Pancreas (tissue), 10 donors: ENCODE measurements at regions not wholly inside any gene's neighbourhood (a gene's known extent, or its start where the extent isn't known, plus 50 kb on each side); places are given as distances from the start of the nearest gene placed in this dataset.
A peak's percentile ranks its signal among the peaks of the same experiment; 100 is the strongest.

Experiments
- ATAC-seq, 4 donors: fragments of 200-7000 bp; cut with Tn5 transposase; one replicate each; pipeline versions ENCODE4 v1.8.0 to v1.9.1; 2020; ENCODE audit warnings: mild to moderate bottlenecking in 4 of 4, moderate library complexity in 4 of 4
- DNase-seq, 6 donors: peaks; one replicate each; pipeline ENCODE4 v3.0.0-alpha.2; 2020
- FAIRE-seq: peaks from 2 replicates; lab custom pipeline; 2012; peaks lifted over from hg19 to GRCh38; lab: Jason Lieb, UNC
- H3K27ac ChIP-seq, 4 donors: fragments of 200-600 bp; sonication (generic); 1 replicate in 3 of 4; 2 replicates in 1 of 4; pipeline versions ENCODE4 v1.5.0 to v1.8.0; 2020
- H3K27me3 ChIP-seq, 4 donors: fragments of 200-600 bp; one replicate each; pipeline ENCODE4 v1.8.0; 2021
- H3K36me3 ChIP-seq, 3 donors: fragments of 200-600 bp; sonication (generic) in 1 of 3; one replicate each; pipeline versions ENCODE4 v1.5.0 to v1.8.0; 2020 to 2021
- H3K4me1 ChIP-seq, 3 donors: fragments of 200-600 bp; one replicate each; pipeline ENCODE4 v1.8.0; 2021
- H3K4me3 ChIP-seq, 4 donors: fragments of 200-600 bp; sonication (generic) in 2 of 4; one replicate each; pipeline versions ENCODE4 v1.5.0 to v1.8.0; 2020 to 2021
- H3K9me3 ChIP-seq, 4 donors: fragments of 200-600 bp; one replicate each; pipeline ENCODE4 v1.8.0; 2021
- WGBS, 2 donors: extraction: QIAGEN DNeasy Blood & Tissue Kit; methylation state at CpG; one replicate each; pipeline ENCODE4 v1.1.7; 2013; 5-methylcytosine and 5-hydroxymethylcytosine counted together
- intact Hi-C, 3 donors: fragments of 100-400 bp; cut with DNase I; formaldehyde crosslinking; loops; one replicate each; pipeline versions ENCODE4 v1.11.1 to v1.14.2; 2022
- TF ChIP-seq, protein P1 (sequence below), 4 donors: fragments of 200-600 bp; sonication (generic) in 3 of 4; IDR thresholded peaks; one replicate each; pipeline versions ENCODE4 v1.5.0 to v1.8.0; 2021; ENCODE audit warnings: antibody characterized with exemption in 4 of 4
- donor health status: healthy with polysubstance abuse.
- donor health status: DM: no; HTN: no; CAD: no; lungs with moderate emphysema.
- donor health status: DM: no; HTN: no; CAD: no.
- donor health status: control.
- donor health status: control.
- donor health status: Bipolar disorder and iron deficiency.
- donor health status: DM: yes; HTN: yes; CAD: no.
- donor health status: DM: no; HTN: no; CAD: no.
- donor health status: DM: no; HTN: no; CAD: no.
- donor health status: DM: yes; HTN: yes; CAD: no.

GRCh38 chr5:20231040-20231439 lies 243.0 kb upstream of the CDH18 start:
- Histone ChIP-seq H3K4me3 (no peak overlapping the region), H3K36me3 (no peaks in the 10 kb centered on the region), H3K27me3 (no peaks in the 10 kb centered on the region), H3K4me1 (no peaks in the 10 kb centered on the region), H3K27ac (no peak overlapping the region), H3K9me3 (no peaks in the 10 kb centered on the region)
- no peak for DNase-seq
- no peak for ATAC-seq
- intact Hi-C loops: no loop called here
- no peak for FAIRE-seq
- 64 to 74% methylated on average over 7 of the region's 7 CpGs for WGBS, 2 donors
- TF ChIP-seq, protein P1, sequence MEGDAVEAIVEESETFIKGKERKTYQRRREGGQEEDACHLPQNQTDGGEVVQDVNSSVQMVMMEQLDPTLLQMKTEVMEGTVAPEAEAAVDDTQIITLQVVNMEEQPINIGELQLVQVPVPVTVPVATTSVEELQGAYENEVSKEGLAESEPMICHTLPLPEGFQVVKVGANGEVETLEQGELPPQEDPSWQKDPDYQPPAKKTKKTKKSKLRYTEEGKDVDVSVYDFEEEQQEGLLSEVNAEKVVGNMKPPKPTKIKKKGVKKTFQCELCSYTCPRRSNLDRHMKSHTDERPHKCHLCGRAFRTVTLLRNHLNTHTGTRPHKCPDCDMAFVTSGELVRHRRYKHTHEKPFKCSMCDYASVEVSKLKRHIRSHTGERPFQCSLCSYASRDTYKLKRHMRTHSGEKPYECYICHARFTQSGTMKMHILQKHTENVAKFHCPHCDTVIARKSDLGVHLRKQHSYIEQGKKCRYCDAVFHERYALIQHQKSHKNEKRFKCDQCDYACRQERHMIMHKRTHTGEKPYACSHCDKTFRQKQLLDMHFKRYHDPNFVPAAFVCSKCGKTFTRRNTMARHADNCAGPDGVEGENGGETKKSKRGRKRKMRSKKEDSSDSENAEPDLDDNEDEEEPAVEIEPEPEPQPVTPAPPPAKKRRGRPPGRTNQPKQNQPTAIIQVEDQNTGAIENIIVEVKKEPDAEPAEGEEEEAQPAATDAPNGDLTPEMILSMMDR (IDR thresholded peaks at IDR 0.05): no peak

GRCh38 chr5:20230010-20230409 lies 242.0 kb upstream of the CDH18 start:
- H3K4me1 ChIP-seq: no peaks in the 10 kb centered on the region
- no peak overlapping the region for H3K4me3 ChIP-seq
- H3K36me3 ChIP-seq: no peaks in the 10 kb centered on the region
- DNase-seq: no peak
- intact Hi-C loops: no loop called here
- no peak for ATAC-seq
- FAIRE-seq: no peak
- TF ChIP-seq, protein P1 (IDR thresholded peaks at IDR 0.05): no peak
- WGBS, 2 donors: 88 to 91% methylated on average over 1 of the region's 1 CpG
- H3K27ac ChIP-seq: no peak overlapping the region
- no peaks in the 10 kb centered on the region for H3K9me3 ChIP-seq
- H3K27me3 ChIP-seq: no peaks in the 10 kb centered on the region

GRCh38 chr5:20229303-20230005 lies 241.5 kb upstream of the CDH18 start:
- 87 to 89% methylated on average over 2 of the region's 2 CpGs for WGBS, 2 donors
- ATAC-seq (no peak), DNase-seq (no peak), FAIRE-seq (no peak)
- Histone ChIP-seq H3K27ac (no peak overlapping the region), H3K9me3 (no peaks in the 10 kb centered on the region), H3K27me3 (no peaks in the 10 kb centered on the region), H3K36me3 (no peaks in the 10 kb centered on the region), H3K4me1 (no peaks in the 10 kb centered on the region), H3K4me3 (no peak overlapping the region)
- TF ChIP-seq, protein P1 (IDR thresholded peaks at IDR 0.05): no peak
- intact Hi-C loops: no loop called here

GRCh38 chr5:20224966-20225365 lies 237.0 kb upstream of the CDH18 start:
- H3K27me3 ChIP-seq: no peaks in the 10 kb centered on the region
- no peak overlapping the region for H3K4me3 ChIP-seq
- FAIRE-seq (no peak), DNase-seq (no peak), ATAC-seq (peak in 1 of 4 donors; percentile 42)
- intact Hi-C loops: no loop called here
- no peaks in the 10 kb centered on the region for H3K36me3 ChIP-seq
- 39 to 42% methylated on average over 2 of the region's 2 CpGs for WGBS, 2 donors
- no peaks in the 10 kb centered on the region for H3K4me1 ChIP-seq
- H3K9me3 ChIP-seq: no peaks in the 10 kb centered on the region
- no peak overlapping the region for H3K27ac ChIP-seq
- TF ChIP-seq, protein P1 (IDR thresholded peaks at IDR 0.05): no peak

DNA sequence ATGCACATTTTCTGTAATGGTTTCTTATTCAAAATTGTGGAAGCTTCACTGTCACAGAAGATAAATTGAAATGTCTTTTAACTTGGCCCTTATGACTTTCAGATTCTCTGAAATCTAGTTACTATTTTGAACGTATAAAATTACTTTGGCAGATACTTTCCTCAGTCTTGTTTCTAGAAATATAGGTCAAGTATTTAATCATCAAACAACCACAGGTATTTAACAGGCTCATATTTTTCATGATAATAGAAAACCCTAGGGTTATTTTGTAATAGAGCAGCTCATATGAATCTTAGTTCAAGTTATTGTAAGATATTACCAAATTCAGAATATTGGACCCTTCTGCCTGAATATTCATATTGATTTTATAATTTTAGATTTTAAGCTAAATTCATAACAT lies 236.0 kb upstream of the CDH18 start:
- Histone ChIP-seq H3K27ac (no peak overlapping the region), H3K4me1 (no peaks in the 10 kb centered on the region), H3K36me3 (no peaks in the 10 kb centered on the region), H3K4me3 (no peak overlapping the region), H3K9me3 (no peaks in the 10 kb centered on the region), H3K27me3 (no peaks in the 10 kb centered on the region)
- intact Hi-C loops: no loop called here
- FAIRE-seq (no peak), ATAC-seq (no peak), DNase-seq (no peak)
- TF ChIP-seq, protein P1 (IDR thresholded peaks at IDR 0.05): no peak
- WGBS, 2 donors: 65 to 73% methylated on average over 1 of the region's 1 CpG
